ENCODE measurements at regions not wholly inside any gene's neighbourhood (a gene's known extent, or its start where the extent isn't known, plus 50 kb on each side); places are given as distances from the start of the nearest gene placed in this dataset.

- TF ChIP-seq CTCF (IDR thresholded peaks at IDR 0.05) (no peak), POLR2A (IDR thresholded peaks at IDR 0.05) (no peak), POLR2AphosphoS5 (IDR thresholded peaks at IDR 0.05) (no peak), EP300 (IDR thresholded peaks at IDR 0.05) (no peak)
Observed at GRCh38 chr4:134073711-134074110, 127.9 kb downstream of the PABPC4L start.

Data from upper lobe of left lung (tissue), 4 donors.